HepG2 (cell line): ENCODE measurements at regions not wholly inside any gene's neighbourhood (a gene's known extent, or its start where the extent isn't known, plus 50 kb on each side); places are given as distances from the start of the nearest gene placed in this dataset.

ENCODE experiments used
- ATAC-seq: fragments of 200-7000 bp; cut with Tn5 transposase; 3 replicates; pipeline ENCODE4 v1.9.1; 2020; ENCODE audit warnings: mild to moderate bottlenecking, moderate library complexity
- BruUV-seq: library from RNA; stranded (reverse); fragments of 400-500 nt; replicated peaks from 2 replicates; lab custom pipeline; 2021; lab: Mats Ljungman, UMichigan
- CTCF ChIA-PET: fragments of 300-600 bp; formaldehyde crosslinking; extraction: SDS; loops from one replicate; lab custom pipeline; 2021; ENCODE audit warnings: low total read pairs, inconsistent platforms, low intra/inter-chr PET ratio; lab: Yijun Ruan, JAX
- POLR2A ChIA-PET: fragments of 350-600 bp; sonication (Branson Sonifier 250); formaldehyde crosslinking; loops from one replicate; lab custom pipeline; 2020; ENCODE audit warnings: antibody characterized with exemption, inconsistent platforms; lab: Yijun Ruan, JAX
- DNase-seq: peaks from one replicate; pipeline ENCODE4 v3.0.0-alpha.2; 2015; ENCODE audit warnings: low spot score
- FAIRE-seq: peaks from 3 replicates; lab custom pipeline; 2011; peaks lifted over from hg19 to GRCh38; lab: Jason Lieb, UNC
- H2AFZ ChIP-seq: one replicate; pipeline ENCODE4 v1.6.1; 2011; ENCODE audit warnings: low read length, inconsistent platforms
- H3K27ac ChIP-seq: fragments of 300-600 bp; 3 replicates; pipeline ENCODE4 v1.8.0; 2011; ENCODE audit warnings: mixed run types, mild to moderate bottlenecking, mixed read lengths, low read length, inconsistent platforms; ENCODE audit not compliant: insufficient read depth; ENCODE audit errors: extremely low read length
- H3K27me3 ChIP-seq, 2 experiments: fragments of 200-600 bp in 1 of 2; 2 replicates in 1 of 2; 3 replicates in 1 of 2; pipeline versions ENCODE4 v1.6.0 to v1.8.0; 2011; ENCODE audit warnings: low read length in 2 of 2, mild to moderate bottlenecking in 2 of 2, moderate library complexity in 2 of 2, inconsistent platforms in 1 of 2; ENCODE audit not compliant: insufficient read depth in 2 of 2, control insufficient read depth in 1 of 2
- H3K36me3 ChIP-seq, 2 experiments: fragments of 200-600 bp in 1 of 2; replicated peaks in 1 of 2; 2 replicates in 1 of 2; 3 replicates in 1 of 2; pipeline versions ENCODE4 v1.5.1 to v1.8.0; 2011; ENCODE audit warnings: low read length in 2 of 2, inconsistent platforms in 1 of 2; ENCODE audit not compliant: insufficient read depth in 2 of 2, control insufficient read depth in 1 of 2
- H3K4me1 ChIP-seq: 2 replicates; pipeline ENCODE4 v1.5.1; 2012; ENCODE audit warnings: low read length, inconsistent platforms; ENCODE audit not compliant: insufficient read depth
- H3K4me2 ChIP-seq: 2 replicates; pipeline ENCODE4 v1.6.0; 2011; ENCODE audit warnings: low read depth, low read length, inconsistent platforms
- H3K4me3 ChIP-seq, 3 experiments: fragments of 200-600 bp in 1 of 3; sonication (generic), shearing (Covaris generic) in 1 of 3; replicated peaks in 1 of 3; 2 replicates each; pipeline ENCODE4 v1.5.1; 2011 to 2016; ENCODE audit warnings: low read length in 3 of 3, inconsistent platforms in 2 of 3, low read depth in 2 of 3, mild to moderate bottlenecking in 2 of 3, control low read depth in 1 of 3, mixed read lengths in 1 of 3; ENCODE audit not compliant: insufficient read depth in 1 of 3
- H3K79me2 ChIP-seq: one replicate; pipeline ENCODE4 v1.6.1; 2011; ENCODE audit warnings: low read length, inconsistent platforms; ENCODE audit not compliant: insufficient read depth
- H3K9ac ChIP-seq: 2 replicates; pipeline ENCODE4 v1.6.0; 2011; ENCODE audit warnings: mild to moderate bottlenecking, low read depth, low read length, inconsistent platforms; ENCODE audit not compliant: insufficient read depth
- H3K9me3 ChIP-seq: 2 replicates; pipeline ENCODE4 v1.5.1; 2012; ENCODE audit warnings: mild to moderate bottlenecking, low read length
- H4K20me1 ChIP-seq: 2 replicates; pipeline ENCODE4 v1.6.0; 2011; ENCODE audit warnings: inconsistent platforms, mild to moderate bottlenecking, low read length, moderate library complexity; ENCODE audit not compliant: insufficient read depth
- CENPT ChIP-seq: sonication (generic); formaldehyde crosslinking; IDR thresholded peaks from 2 replicates; pipeline ENCODE4 v1.8.0; 2022; ENCODE audit warnings: low read depth, mild to moderate bottlenecking, moderate library complexity, missing genetic modification reagents
- KAT7 ChIP-seq: IDR thresholded peaks from 2 replicates; pipeline ENCODE4 v1.6.1; 2018; ENCODE audit warnings: borderline replicate concordance, missing compliant biosample characterization
- MIER3 ChIP-seq: IDR thresholded peaks from 2 replicates; pipeline ENCODE4 v1.6.1; 2016; ENCODE audit warnings: missing compliant biosample characterization, borderline replicate concordance
- TBL1XR1 ChIP-seq: fragments of 150-350 bp; IDR thresholded peaks from 2 replicates; pipeline ENCODE4 v1.6.1; 2014; ENCODE audit warnings: borderline replicate concordance, low read length; ENCODE audit not compliant: partially characterized antibody
- ZNF543 ChIP-seq: sonication (generic); formaldehyde crosslinking; IDR thresholded peaks from 2 replicates; pipeline ENCODE4 v1.4.0; 2020; ENCODE audit warnings: mild to moderate bottlenecking, missing genetic modification reagents
- ZNF549 ChIP-seq: sonication (generic); formaldehyde crosslinking; IDR thresholded peaks from 2 replicates; pipeline ENCODE4 v1.5.0; 2020; ENCODE audit warnings: missing genetic modification reagents
- ZNF883 ChIP-seq: sonication (generic); formaldehyde crosslinking; IDR thresholded peaks from 2 replicates; pipeline ENCODE4 v1.5.1; 2020; ENCODE audit warnings: mild to moderate bottlenecking, missing genetic modification reagents; ENCODE audit errors: not compliant biosample characterization
- WGBS: methylation state at CpG from one replicate; pipeline ENCODE4 v1.1.6; 2017; ENCODE audit warnings: low lambda C conversion rate; 5-methylcytosine and 5-hydroxymethylcytosine counted together
- in situ Hi-C: cut with HindIII; loops from 2 replicates; pipeline ENCODE4 v1.10.0; 2017; ENCODE audit warnings: low pct_unique_long_range_greater_than_20kb; ENCODE audit not compliant: extremely low pct_ligation_motif_present
- intact Hi-C: fragments of 100-400 bp; cut with micrococcal nuclease; formaldehyde crosslinking; loops from one replicate; pipeline ENCODE4 v1.10.0; 2022; ENCODE audit not compliant: unreplicated experiment
- TF ChIP-seq, protein P1 (sequence below): sonication (generic); formaldehyde crosslinking; IDR thresholded peaks from 2 replicates; pipeline ENCODE4 v1.5.0; 2020; ENCODE audit warnings: mild to moderate bottlenecking, missing genetic modification reagents
- TF ChIP-seq, protein P2 (sequence below): sonication (generic); formaldehyde crosslinking; IDR thresholded peaks from 2 replicates; pipeline ENCODE4 v1.4.0; 2020; ENCODE audit warnings: missing genetic modification reagents; ENCODE audit errors: not compliant biosample characterization
- TF ChIP-seq, protein P3 (sequence below): conservative IDR thresholded peaks from 2 replicates; pipeline ENCODE4 v1.6.1; 2018; ENCODE audit warnings: missing genetic modification reagents
- TF ChIP-seq, protein P4 (sequence below): IDR thresholded peaks from 2 replicates; pipeline ENCODE4 v1.6.1; 2016
- TF ChIP-seq, protein P5 (sequence below): sonication (generic); formaldehyde crosslinking; IDR thresholded peaks from 2 replicates; pipeline ENCODE4 v1.4.0; 2020; ENCODE audit warnings: mild to moderate bottlenecking, low read depth, missing genetic modification reagents
- TF ChIP-seq, protein P6 (sequence below): sonication (generic); formaldehyde crosslinking; IDR thresholded peaks from 2 replicates; pipeline ENCODE4 v1.4.0; 2020; ENCODE audit warnings: missing genetic modification reagents

DNA sequence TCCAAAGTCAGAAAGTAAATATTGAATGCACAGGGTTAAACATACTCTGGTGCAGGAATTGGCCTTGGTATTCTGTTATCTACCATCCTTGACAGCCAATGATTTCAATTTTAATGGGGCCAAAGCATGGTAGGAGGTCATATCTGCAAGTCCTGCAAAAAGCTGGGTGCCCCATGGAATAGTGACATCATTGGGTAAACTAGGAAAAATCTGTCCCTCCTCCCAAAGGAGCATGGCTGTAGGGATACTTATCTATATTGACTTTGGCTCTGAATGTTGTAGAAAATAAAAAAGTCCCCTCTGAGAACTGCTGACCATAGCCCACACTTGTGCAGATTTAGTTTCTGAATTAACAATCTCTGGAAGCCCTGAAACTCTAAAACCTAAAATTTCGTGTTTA, 403.2 kb upstream of the SEL1L start:
- Histone ChIP-seq H3K4me1 (no peaks in the 10 kb centered on the region), H3K36me3 (no peaks in the 10 kb centered on the region), H4K20me1 (no peaks in the 10 kb centered on the region), H3K4me2 (no peak overlapping the region), H3K9ac (no peak overlapping the region), H3K9me3 (peaks cover 80% of the 10 kb centered on the region), H3K4me3 (no peak overlapping the region), H3K79me2 (no peaks in the 10 kb centered on the region), H2AFZ (no peak overlapping the region), H3K27ac (no peak overlapping the region), H3K27me3 (no peaks in the 10 kb centered on the region; a peak in 1 of 5 replicates)
- in situ Hi-C loops (no loop called here), intact Hi-C loops (no loop called here)
- BruUV-seq = no TSS peak
- ChIA-PET POLR2A (no interaction called here), CTCF (no interaction called here)
- no peak for DNase-seq
- no peak for FAIRE-seq
- WGBS = 0% methylated on average over 1 of the region's 1 CpG
- ATAC-seq = no peak
- TF ChIP-seq, protein P1, sequence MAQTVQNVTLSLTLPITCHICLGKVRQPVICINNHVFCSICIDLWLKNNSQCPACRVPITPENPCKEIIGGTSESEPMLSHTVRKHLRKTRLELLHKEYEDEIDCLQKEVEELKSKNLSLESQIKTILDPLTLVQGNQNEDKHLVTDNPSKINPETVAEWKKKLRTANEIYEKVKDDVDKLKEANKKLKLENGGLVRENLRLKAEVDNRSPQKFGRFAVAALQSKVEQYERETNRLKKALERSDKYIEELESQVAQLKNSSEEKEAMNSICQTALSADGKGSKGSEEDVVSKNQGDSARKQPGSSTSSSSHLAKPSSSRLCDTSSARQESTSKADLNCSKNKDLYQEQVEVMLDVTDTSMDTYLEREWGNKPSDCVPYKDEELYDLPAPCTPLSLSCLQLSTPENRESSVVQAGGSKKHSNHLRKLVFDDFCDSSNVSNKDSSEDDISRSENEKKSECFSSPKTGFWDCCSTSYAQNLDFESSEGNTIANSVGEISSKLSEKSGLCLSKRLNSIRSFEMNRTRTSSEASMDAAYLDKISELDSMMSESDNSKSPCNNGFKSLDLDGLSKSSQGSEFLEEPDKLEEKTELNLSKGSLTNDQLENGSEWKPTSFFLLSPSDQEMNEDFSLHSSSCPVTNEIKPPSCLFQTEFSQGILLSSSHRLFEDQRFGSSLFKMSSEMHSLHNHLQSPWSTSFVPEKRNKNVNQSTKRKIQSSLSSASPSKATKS = no peak
- TF ChIP-seq, protein P2, sequence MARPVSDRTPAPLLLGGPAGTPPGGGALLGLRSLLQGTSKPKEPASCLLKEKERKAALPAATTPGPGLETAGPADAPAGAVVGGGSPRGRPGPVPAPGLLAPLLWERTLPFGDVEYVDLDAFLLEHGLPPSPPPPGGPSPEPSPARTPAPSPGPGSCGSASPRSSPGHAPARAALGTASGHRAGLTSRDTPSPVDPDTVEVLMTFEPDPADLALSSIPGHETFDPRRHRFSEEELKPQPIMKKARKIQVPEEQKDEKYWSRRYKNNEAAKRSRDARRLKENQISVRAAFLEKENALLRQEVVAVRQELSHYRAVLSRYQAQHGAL (CRISPR knock-in tag) = no peak
- TF ChIP-seq ZNF549 (CRISPR knock-in tag) (no peak), TBL1XR1 (no peak), ZNF543 (CRISPR knock-in tag) (no peak), ZNF883 (CRISPR knock-in tag) (no peak), KAT7 (CRISPR knock-in tag) (no peak), MIER3 (CRISPR knock-in tag) (no peak), CENPT (CRISPR knock-in tag) (no peak)
- TF ChIP-seq, protein P3, sequence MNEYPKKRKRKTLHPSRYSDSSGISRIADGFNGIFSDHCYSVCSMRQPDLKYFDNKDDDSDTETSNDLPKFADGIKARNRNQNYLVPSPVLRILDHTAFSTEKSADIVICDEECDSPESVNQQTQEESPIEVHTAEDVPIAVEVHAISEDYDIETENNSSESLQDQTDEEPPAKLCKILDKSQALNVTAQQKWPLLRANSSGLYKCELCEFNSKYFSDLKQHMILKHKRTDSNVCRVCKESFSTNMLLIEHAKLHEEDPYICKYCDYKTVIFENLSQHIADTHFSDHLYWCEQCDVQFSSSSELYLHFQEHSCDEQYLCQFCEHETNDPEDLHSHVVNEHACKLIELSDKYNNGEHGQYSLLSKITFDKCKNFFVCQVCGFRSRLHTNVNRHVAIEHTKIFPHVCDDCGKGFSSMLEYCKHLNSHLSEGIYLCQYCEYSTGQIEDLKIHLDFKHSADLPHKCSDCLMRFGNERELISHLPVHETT (CRISPR knock-in tag) = no peak
- TF ChIP-seq, protein P4, sequence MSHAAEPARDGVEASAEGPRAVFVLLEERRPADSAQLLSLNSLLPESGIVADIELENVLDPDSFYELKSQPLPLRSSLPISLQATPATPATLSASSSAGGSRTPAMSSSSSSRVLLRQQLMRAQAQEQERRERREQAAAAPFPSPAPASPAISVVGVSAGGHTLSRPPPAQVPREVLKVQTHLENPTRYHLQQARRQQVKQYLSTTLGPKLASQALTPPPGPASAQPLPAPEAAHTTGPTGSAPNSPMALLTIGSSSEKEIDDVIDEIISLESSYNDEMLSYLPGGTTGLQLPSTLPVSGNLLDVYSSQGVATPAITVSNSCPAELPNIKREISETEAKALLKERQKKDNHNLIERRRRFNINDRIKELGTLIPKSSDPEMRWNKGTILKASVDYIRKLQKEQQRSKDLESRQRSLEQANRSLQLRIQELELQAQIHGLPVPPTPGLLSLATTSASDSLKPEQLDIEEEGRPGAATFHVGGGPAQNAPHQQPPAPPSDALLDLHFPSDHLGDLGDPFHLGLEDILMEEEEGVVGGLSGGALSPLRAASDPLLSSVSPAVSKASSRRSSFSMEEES = no peak
- TF ChIP-seq, protein P5, sequence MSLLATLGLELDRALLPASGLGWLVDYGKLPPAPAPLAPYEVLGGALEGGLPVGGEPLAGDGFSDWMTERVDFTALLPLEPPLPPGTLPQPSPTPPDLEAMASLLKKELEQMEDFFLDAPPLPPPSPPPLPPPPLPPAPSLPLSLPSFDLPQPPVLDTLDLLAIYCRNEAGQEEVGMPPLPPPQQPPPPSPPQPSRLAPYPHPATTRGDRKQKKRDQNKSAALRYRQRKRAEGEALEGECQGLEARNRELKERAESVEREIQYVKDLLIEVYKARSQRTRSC (CRISPR knock-in tag) = no peak
- TF ChIP-seq, protein P6, sequence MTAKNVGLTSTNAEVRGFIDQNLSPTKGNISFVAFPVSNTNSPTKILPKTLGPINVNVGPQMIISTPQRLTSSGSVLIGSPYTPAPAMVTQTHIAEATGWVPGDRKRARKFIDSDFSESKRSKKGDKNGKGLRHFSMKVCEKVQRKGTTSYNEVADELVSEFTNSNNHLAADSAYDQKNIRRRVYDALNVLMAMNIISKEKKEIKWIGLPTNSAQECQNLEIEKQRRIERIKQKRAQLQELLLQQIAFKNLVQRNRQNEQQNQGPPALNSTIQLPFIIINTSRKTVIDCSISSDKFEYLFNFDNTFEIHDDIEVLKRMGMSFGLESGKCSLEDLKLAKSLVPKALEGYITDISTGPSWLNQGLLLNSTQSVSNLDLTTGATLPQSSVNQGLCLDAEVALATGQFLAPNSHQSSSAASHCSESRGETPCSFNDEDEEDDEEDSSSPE (CRISPR knock-in tag) = no peak
